GM21825 (cell line): ENCODE measurements at regions not wholly inside any gene's neighbourhood (a gene's known extent, or its start where the extent isn't known, plus 50 kb on each side); places are given as distances from the start of the nearest gene placed in this dataset.
"Not testable (repeated sequence)": the region's sequence is repeated elsewhere in the genome, so short reads cannot be mapped to it uniquely, and the experiment has no call there.

Experiments
- ATAC-seq: cut with Tn5 transposase; IDR thresholded peaks from one replicate; pipeline ENCODE4 v1.9.1; 2021; ENCODE audit warnings: mild to moderate bottlenecking, moderate library complexity; ENCODE audit not compliant: unreplicated experiment

DNA sequence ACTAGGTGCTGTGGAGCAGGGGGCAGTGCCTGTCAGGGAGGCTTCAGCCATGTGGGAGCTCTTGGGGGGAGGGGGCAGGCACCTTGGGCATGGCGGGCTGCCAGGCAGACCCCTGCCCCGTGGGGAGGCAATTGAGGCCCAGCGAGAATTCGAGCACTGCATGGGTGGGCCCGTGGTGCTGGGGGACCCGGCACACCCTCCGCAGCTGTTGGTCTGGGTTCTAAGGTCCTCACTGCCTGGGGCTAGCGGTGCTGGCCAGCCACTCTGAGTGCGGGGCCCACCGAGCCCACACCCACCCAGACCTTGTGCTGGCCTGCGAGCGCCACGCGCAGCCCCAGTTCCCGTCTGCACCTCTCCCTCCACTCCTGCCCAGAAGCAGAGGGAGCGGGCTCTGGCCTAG is 835.5 kb upstream of the CNTN5 start:
- ATAC-seq = no peak

DNA sequence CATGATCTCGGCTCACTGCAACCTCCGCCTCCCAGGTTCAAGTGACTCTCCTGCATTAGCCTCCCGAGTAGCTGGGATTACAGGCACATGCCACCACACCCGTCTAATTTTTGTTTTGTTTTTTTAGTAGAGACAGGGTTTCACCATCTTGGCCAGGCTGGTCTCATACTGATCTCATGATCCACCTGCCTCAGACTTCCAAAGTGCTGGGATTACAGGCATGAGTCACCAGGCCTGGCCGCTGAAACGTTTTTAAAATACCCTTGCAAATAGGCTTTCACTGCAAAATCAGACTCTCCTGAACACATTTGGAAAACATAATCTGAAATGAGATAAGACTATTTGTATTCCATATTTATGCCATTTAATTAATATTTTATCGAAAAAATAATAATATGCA is 826.1 kb upstream of the CNTN5 start:
- ATAC-seq = no peak

DNA sequence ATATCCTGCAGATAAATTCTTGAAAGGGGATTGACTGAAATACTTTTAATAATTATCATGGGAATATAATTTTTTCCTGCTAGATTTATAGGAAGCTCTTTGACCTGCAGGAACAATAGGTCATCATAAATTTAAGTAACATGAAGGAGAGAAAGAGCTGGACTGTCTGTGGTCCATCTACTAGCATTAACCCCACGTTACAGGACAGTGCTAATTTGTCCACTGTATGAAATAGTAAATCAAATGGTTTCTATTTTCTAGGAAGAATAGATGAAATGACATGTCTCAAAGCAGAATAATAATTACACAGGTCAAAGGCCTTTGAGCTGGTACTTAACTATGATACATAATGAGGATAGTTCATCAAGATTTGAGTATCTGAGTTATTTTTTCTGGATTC is 825.4 kb upstream of the CNTN5 start:
- ATAC-seq = no peak

DNA sequence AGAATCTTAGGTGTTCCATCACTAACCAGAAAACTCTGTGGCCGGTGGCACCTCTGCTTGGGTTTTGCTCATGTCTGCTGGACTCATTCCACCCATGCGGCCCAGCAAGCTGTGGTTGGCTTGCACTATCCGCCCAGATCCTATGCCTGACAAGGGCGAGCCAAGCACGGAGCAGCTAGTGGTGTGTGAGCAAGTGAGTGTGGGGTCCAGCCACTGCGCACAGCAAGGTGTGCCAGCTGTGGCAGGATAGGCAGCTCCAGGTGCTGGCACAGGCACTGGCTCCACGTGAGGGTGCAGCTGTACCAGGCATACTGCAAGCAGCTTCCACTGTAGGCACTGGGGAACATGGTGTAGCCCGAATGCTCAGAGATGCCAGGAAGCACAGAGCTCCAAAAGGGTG is 813.7 kb upstream of the CNTN5 start:
- no peak for ATAC-seq

DNA sequence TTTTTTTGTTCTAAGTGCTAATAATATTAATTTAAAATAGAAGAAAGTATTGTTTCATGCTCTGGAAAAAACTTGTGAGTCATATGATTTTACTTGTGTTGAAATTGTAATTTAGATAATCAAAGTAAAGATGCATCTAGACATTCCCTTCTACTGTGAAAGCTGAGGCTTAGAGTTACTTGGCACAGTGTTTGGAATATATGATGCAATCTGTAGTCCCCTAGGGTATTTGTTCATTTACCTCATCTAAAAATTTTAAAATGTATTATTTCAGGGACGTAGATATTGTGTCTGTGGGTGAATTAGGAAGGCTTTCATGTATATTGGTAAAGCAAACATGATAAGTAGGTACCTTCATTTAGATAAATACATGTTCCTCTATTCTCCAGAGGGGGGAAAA is 793.5 kb upstream of the CNTN5 start:
- ATAC-seq = no peak

DNA sequence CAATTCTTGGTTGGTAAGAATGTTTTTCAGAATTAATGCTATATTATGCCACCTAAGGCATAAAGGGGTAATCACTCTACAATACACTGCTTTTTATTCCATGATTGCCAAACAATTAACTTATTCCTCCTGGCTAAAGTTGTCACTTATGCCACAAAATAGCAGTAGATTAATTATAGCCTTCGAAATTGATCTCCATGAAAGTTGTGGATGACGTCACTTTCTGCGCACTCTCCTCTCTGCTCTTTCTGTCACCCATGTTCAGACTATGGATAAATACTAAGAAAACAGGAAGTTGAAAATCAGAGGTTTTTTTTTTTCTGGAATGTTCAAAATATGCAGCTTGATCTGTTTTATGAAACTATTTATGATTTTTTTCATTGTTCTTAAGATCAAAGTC is 790.1 kb upstream of the CNTN5 start:
- no peak for ATAC-seq

DNA sequence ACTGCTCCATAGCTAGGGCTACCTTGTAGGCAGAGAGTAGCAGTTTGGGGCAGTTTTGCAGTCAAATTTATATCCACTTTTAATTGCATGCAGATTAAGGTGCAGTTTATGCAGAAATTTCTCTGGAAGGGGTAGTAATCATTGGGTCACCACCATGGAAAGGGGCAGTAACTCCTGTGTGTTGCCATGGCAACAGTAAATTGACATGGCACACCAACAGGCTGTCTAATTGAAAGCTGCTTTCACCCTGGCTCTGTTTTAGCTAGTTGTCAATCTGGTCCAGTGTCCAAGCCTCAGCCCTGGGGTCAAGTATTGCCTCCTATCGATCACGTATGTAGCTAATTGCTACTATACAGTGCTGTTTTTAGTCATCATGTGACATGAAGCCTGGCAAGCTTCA is 786.1 kb upstream of the CNTN5 start:
- ATAC-seq = no peak

DNA sequence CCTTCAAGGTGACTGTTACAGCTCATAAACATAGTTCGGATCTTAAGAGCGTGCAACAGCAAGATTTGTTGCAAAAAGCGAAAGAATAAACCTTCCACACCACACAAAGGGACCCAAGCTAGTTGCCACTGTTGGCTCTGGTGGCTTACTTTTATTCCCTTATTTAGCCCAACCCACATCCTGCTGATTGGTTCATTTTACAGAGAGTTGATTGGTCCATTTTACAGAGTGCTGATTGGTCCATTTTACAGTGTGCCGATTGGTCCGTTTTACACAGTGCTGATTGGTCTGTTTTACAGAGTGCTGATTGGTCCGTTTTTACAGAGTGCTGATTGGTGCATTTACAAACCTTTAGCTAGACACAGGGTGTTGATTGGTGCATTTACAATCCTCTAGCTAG is 776.9 kb upstream of the CNTN5 start:
- no peak for ATAC-seq

DNA sequence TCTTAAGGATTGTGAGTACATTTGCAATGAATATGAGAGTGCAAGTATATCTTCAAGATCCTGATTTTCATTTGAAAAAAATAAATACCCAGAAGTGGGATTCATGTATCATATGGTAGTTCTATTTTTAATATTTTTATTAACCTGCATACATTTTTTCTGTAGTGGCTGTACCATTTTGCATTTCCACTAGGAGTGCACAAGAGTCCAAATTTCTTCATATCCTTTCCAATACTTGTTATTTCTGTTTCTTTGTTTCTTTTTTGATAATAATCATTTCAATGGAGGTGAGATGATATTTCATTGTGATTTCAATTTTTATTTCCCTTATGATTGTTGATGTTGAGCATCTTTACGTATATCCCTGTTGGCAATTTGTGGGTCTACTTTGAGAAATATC is 759.8 kb upstream of the CNTN5 start:
- no peak for ATAC-seq

DNA sequence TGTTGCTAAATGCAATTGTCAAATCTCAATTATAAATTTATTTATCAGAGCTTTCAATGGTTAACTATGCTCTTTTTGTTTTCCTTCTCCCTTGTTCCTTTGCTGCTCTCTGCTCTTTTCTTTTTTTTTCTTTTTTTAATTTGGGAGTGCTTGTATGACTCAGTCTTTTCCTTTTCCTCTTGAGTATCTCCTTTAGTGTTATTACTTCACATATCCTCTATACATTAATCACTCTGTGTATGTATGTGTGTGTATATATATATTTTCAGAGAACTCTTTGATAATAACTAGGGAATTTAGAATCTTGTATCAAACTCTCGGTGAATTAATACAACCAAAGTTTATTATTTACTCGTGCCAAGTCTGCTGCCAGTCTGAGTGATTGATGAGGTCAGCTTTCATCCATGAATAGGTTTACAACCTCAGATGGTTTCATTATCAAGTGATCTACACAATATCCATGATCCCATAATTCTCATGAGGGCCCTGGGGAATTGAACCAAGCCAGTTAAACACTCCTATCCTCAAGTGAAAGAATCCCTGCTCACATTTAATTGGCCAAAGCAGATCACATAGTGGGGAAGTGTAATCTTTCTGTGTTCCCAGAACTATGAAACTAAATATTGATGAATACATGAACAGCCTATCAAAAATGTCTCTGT is 743.4 kb upstream of the CNTN5 start:
- ATAC-seq = no peak

DNA sequence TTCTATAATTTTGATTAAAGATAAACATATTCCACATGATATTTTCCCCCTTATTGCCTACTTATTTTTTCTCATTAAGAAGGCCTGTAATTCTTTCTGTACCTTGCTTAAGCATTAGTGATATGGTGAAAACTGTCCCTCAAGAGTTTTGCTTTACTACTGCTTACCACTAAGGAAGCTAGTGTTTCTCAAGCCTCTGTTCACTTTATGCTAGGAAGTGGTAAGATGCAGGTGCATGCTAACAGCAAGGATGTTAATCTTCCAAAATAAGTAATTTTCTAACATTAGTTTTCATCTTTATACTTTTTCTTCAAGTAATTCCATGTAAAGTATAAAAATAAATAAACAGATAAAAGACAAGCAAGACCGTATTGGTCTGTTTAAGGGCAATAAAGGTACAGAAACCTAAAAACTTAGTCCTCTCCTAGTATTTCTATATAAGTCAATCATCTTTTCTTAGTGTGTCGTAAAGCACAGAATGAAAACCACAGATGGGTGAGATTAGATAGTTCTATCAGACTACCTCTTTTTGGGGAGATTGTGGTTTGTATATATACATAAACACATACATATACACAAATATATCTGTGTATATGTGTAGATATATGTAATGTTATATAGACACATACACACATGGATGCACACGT is 731.0 kb upstream of the CNTN5 start:
- ATAC-seq = no peak

DNA sequence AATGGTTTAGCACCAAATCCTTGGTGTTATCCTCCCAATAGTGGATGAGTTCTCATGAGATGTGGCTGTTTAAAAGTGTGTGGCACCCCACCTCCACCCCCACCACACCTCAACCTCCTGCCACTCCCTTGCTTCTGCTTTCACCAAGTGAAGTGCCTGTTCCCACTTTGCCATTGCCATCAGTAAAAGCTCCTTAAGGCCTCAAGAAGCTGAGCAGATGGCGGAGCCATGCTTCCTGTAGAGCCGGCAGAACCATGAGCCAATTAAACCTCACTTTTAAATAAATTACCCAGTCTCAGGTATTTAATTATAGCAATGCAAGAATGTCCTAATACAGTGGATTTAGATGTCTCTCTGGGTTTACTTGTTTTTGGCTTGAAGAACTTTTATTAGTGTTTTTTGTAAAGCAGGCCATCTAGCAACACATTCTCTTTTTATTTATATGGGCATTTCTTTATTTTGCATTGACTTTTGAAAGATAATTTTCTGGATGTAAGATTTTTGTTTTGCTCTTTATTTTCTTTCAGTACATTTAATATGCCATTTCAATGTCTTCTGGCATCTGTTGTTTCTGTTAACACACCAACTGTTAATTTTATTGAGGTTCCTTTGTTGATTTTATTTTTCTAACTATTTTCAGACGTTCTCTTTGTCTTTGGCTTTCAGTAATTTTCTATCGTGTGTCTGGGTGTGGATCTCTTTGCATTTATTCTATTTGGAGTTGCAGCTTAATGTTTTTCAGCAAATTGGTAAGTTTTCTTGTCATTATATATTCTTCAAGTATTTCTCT is 724.5 kb upstream of the CNTN5 start:
- no peak for ATAC-seq

DNA sequence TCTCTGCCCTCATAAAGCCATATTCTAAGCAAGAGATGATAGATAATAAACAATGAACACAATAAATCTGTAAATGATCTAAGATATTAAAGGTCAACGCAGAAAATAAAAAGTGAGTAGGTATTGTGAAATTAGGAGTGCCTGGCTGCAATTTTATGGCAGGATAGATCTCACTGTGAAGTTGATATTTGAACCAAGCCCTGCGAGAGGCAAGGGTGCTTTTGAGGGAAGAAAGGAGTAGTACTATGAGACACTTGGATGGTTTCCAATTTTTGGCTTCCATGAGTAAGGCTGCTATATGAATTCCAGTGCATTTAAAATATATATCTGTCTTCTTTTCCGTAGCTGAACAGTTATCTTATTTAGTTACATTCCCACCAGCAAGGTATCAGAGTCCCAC is 720.0 kb upstream of the CNTN5 start:
- no peak for ATAC-seq

DNA sequence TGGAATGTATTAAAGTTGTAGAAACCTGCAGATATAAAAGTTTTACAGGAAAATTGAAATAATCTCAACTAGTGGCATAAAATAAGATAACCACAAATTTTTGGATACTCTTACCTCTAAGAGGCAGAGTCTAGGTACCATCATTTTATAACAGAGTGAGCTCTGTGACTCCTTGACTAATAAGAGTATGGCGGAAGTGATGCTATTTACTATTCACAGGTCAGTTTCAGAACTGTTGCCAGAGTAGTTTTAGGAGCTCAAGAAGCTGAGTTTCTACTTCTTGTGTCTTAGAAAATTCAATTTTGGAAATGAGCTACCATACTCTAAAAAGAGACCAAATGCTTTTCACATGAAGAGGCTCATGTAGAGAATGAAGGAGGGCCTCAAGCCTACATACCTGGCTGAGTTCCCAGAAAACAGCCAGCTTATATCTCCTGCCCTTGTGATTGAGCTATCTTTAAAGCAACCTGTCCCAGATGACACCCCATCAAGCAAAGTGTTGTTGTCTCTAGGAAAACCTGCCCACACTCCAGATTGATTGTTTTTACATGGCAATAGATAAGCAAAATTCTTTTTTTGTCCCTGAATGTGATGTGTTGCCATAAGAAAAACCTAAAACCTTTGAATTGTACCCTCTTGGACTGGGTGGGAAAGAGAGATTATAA is 712.8 kb upstream of the CNTN5 start:
- ATAC-seq = no peak

DNA sequence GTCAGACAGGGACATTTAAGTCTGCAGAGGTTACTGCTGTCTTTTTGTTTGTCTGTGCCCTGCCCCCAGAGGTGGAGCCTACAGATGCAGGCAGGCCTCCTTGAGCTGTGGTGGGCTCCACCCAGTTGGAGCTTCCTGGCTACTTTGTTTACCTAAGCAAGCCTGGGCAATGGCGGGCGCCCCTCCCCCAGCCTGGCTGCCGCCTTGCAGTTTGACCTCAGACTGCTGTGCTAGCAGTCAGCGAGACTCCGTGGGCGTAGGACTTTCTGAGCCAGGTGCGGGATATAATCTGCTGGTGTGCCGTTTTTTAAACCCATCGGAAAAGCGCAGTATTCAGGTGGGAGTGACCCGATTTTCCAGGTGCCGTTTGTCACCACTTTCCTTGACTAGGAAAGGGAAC is 690.4 kb upstream of the CNTN5 start:
- not testable (repeated sequence) for ATAC-seq

DNA sequence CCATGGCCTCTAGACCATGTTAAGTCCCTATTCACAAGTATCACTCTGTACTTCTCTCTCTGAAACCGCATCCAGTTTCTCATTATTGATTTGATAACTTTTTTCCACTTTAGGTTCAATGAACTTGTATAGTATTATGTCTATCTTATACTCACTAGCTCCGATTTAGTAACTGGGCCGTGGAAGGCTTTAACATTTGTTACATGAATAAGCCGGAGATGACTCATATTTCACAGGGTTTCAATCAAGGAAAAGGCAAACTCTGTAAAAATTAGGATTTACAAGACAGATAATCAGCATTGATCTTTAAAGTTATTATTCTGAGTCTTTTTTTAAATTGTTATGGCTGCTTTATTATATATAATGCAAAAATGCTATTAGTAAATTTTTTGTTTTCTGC is 662.2 kb upstream of the CNTN5 start:
- no peak for ATAC-seq

DNA sequence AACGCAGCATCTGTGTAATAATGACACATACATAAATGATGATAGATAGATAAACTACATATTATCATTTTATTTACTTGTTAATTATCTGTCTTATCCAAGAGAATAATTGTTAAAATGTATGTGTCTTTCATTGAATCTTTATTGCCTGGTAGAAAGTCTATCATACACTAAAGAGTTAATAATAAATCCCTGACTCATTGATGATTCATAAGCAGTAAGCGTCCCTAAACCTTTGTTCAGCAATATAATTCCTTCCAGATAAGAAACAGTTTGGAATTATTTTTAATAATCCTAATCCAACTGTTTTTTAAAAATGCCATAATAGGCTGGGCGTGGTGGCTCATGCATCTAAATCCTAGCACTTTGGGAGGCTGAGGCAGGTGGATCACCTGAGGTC is 655.6 kb upstream of the CNTN5 start:
- ATAC-seq = no peak

DNA sequence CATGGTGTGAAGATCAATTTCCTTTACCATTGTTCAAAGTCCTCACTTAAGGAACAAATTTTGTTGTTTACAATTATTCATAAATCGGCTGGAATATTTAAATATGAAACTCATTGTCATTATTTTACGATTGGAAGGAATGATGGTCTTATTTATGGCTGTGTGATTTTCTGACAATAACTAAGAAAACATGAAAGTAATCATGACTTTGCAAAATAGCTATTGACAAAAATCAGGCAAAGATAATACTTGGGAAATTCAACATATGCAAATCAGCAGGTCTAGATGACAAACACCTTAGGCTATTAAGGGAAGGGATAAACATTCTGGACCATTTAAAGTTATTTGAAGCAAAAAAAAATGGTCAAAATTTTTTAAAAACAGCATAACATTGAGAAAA is 654.8 kb upstream of the CNTN5 start:
- no peak for ATAC-seq

DNA sequence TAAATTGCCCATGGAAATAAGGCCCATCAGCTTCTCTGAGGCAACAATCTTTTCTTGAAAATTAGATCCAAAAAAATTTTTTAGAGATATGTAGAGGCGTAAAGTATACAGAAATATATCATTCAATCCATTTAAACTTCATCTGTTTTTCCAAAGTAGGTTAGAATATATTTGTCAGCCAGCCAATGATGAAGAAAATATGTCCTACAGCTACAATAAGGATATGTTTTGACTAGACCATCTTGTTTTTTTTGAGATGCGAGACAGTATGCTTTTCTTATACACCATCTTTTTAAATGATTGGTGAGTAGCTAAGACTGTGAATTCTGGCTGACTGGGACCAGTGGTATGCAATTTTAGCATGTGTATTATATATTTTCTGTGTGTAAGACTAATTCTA is 630.4 kb upstream of the CNTN5 start:
- ATAC-seq = no peak

DNA sequence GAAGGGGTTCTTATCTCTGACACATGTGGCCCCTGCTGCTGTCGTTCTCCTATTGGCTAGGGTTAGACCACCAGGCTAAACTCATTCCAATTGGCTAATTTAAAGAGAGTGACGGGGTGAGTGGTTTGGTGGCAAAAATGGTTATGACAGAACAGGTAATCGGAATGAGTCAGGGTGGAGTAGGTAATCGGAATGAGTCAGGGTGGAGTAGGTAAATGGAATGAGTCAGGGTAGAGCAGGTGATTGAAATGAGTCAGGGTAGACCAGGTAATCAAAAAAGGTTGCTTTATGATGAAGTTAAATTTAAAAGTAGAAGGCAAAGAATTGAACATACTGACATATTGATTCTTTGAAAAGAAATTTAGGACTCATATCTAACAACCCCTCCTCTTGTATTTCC is 626.2 kb upstream of the CNTN5 start:
- ATAC-seq = not testable (repeated sequence)

DNA sequence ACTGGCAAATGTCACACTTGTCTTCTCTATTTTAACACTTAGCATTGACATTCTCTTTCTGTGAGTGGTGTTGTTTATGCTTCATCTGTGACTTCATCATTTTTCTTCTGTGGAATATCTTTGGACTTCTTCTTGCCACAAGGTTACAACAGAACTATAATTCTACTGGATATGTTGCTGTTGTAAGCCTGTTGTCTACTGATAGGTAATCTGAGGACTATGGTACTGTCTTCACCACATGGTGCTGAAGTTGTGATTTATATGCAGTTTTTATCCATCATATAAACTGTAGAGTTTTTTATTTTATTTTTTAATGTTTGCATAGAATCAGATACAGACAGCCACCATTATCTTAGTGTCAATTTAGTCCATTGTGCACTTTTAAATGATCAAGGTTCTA is 622.2 kb upstream of the CNTN5 start:
- no peak for ATAC-seq

DNA sequence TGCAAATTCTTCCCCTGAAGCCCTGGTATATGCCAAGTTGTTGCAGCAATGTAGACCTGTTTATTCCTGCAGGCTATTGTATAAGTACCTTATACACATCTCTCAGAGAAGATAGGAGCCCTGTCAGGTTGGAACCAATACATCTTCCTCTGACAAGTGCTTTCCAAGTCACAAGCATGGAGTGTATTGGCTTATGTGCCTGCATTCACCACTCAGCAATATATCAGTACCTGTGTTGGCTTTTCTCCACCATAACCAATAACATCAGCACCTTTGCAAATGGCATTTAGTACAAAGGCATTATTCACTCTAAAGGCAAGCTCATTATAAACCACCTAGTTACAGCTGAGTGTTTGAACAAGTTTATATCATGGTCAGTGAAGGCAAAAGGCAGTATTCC is 611.7 kb upstream of the CNTN5 start:
- ATAC-seq = no peak
